PFSK-1 (cell line): ENCODE measurements at regions not wholly inside any gene's neighbourhood (a gene's known extent, or its start where the extent isn't known, plus 50 kb on each side); places are given as distances from the start of the nearest gene placed in this dataset.

Source experiments
- POLR2AphosphoS5 ChIP-seq: IDR thresholded peaks from 2 replicates; pipeline ENCODE4 v1.6.1; 2012; ENCODE audit warnings: low read depth, mild to moderate bottlenecking, control low read depth, low read length, moderate library complexity
- TAF1 ChIP-seq: IDR thresholded peaks from 2 replicates; pipeline ENCODE4 v1.6.1; 2012; ENCODE audit warnings: low read length, control low read depth, borderline replicate concordance; ENCODE audit not compliant: insufficient read depth

DNA sequence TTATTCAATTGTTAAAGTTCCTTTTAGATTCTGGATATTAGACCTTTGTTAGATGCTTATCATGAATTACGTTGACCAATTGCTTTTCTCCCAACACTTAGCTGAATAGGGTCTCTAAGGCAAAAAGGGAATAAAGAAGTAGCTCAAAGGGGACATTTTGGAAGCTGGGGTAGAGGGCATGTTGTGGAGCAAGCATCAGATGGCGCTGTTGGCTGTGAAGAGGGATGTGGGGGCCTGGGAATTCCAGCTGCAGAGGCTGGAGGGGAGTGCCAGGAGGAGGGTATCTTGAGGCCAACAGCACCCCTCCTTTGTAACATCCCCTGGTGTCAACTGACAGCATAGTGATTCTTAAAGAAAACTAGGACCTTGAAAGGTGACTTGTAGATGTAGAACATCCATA, 198.2 kb downstream of the ADCYAP1 start:
- TF ChIP-seq POLR2AphosphoS5 (no peak), TAF1 (no peak)
